ENCODE measurements at regions not wholly inside any gene's neighbourhood (a gene's known extent, or its start where the extent isn't known, plus 50 kb on each side); places are given as distances from the start of the nearest gene placed in this dataset.

DNA sequence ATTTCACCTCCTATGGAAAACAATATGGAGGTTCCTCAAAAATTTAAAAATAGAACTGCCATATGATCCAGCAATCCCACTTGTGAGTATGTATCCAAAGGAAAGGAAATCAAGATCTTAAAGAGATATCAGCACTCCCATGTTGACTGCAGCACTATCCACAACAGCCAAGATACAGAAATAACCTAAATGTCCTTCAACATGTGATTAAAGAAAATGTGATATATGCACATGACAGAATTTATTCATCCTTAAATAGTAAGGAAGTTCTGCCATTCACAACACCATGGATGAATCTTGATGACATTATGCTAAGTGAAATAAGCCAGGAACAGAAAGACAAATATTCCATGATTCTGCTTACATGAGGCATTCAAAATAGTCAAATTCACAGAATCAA, 303.6 kb upstream of the LRRN1 start:
- TF ChIP-seq POLR2AphosphoS5 (IDR thresholded peaks at IDR 0.05; ENCODE audit: low read depth, low read length): no peak
- TF ChIP-seq POLR2A (IDR thresholded peaks at IDR 0.05; ENCODE audit: low read depth, low read length): no peak
- TF ChIP-seq TAF1 (IDR thresholded peaks at IDR 0.05; ENCODE audit: low read depth, low read length): no peak
- no peak for TF ChIP-seq POU2F2 (IDR thresholded peaks at IDR 0.05; ENCODE audit: low read depth, low read length)
- TF ChIP-seq SPI1 (IDR thresholded peaks at IDR 0.05; ENCODE audit: low read depth, low read length): no peak
